KG1 (cell line): ENCODE measurements at regions not wholly inside any gene's neighbourhood (a gene's known extent, or its start where the extent isn't known, plus 50 kb on each side); places are given as distances from the start of the nearest gene placed in this dataset.

Experiments used
- DNase-seq: peaks from one replicate; lab custom pipeline; 2025; lab: John Stamatoyannopoulos, UW

DNA sequence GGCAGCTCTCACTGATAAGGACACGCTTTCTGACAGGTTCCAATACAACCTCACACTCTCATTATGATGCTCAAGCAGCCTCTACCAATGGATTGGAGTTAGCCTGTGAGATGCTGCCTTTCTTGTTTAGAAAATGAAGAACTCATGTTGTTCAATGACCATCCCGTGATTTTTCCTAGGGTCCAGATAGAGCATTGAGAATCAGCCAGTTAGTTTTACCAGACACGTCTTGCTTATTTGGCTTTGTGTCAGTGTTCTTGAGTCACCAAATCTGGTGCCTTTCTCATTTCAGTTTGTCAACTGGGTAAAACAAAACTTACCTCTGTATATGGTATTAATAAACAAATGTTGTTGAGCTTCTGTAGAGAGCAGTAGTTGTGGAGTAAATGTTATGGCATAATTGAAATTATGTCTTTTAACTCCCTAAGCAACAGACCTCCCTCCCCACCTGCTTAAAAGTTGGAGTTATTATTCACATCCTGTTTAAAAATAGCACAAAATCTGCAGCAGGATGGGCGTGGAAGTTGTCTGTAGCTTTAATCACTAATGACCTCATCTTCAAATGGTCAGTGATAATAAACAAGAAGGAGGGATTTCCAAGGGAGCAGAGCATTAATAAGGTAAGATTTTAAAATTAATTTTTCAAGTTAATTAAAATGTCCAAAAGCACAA lies 167.3 kb downstream of the HRH4 start:
- DNase-seq: no peak

DNA sequence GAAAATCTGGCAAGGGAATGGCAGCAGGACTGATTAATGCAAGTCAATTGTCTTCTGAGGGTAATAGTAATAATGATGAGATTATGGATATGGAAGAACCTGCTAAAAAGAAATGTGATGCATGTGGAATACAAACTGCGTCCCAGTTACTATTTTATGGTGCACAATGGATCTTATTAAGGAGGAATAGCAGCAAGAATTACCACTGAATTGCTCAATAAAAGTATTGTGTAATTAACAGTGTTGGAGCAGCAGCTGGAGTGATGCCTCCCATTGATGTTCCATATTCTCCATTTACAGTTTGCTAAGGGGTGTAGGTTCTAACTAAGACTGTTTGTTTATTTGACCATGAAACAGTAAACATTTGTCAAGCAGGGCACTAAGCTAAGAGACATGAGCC lies 167.9 kb downstream of the HRH4 start:
- DNase-seq: no peak

DNA sequence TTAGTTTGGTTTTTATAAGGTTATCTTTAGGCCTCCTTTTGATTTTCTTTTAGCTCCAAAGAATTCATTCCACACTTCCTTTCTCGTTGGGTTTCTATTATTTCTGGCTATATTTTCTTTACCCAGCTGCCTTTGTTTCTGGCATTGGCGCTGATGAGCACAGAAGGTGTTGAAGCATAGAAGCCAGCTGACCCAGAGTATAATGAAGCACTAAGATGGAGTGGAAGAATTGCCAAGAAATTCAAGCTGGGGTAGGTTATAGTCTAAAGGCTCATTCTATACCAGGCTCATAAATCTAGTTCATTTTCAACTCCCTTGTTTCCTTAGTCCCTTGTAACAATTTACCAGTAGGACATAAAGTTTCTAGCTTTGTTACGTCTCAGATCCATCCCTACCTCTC lies 169.5 kb downstream of the HRH4 start:
- no peak for DNase-seq

- no peak for DNase-seq
Measured at GRCh38 chr18:24630346-24630880, 170.0 kb downstream of the HRH4 start.

DNA sequence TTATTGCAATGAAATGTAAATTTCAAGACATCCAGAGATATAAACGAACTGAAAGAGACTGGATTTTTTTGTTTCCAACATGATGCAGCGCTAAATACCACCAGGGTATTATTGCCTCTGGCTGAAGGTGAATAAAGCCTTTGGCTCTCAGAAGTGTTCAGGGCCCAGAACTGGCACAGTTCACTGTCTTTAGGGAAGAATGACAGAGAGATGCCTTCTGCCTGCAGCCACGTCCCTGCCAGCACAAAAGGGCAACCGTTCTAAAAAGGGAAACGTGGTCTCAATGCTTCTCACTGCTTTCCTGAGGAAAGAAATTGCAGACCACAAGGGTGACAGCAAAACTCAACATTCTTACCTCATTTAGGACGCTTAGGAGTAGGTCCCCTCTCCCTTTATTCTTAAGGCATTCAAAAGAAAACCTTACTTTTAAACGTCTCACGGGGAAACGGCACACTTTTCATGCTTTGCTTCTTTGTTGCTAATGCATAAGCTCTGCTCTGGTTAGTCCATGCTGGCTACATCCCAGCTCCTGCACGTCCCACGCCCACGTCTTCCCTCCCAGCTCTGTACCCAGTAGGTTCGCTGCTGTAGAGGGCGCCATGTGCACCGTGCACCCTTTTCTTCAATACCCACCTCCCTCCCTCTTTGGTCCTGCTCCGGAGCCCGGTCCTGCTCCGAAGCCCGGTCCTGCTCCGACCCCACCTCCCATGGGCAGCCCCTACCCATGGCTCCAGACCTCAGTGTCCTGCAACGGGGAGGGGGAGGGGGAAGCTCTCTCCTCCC lies 171.0 kb downstream of the HRH4 start:
- no peak for DNase-seq

- no peak for DNase-seq
Measured at GRCh38 chr18:24632158-24632988, 171.9 kb downstream of the HRH4 start.

DNA sequence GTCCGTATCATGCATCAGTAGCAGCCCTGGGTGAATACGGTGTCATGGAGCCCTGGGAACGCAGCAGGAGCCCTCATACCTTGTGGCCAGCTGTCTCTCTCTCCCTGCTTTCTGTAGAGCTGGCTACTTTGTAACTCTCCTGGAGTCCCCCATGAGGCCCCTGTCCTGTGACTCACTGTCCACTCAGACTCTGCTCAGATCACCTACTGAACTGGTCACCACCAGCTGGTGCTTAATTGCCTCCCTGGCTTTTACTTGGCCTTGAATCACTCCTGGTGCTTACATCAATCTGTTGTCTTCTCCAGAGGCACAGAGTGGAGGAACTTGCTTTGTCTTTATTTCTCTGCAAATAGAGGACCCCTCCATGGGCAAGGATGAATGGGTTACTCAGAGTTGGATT lies 172.7 kb downstream of the HRH4 start:
- DNase-seq: no peak

GRCh38 chr18:24649571-24649970 lies 189.1 kb downstream of the HRH4 start:
- DNase-seq: no peak

DNA sequence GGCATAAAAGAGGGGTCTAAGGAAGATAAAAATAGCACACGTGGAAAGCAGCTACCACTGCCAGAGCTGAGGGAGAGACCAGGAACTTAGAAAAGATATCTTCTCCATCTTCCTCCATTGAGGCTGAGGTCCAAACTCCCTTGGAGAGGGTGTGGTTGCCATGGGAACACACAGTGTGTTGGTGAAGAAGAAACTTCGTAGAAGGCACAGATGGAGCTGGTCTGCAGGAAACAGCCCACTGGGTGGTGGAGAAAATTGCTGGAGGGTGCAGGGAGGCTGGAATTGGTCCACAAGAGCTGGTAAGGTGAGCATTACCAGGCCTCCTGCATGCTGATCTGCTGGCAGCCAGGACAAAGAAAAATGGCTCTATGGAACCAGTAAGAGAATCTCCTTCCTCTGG lies 191.0 kb downstream of the HRH4 start:
- DNase-seq: no peak

GRCh38 chr18:24656050-24656449 lies 195.6 kb downstream of the HRH4 start:
- DNase-seq: no peak

- DNase-seq: no peak
Measured at GRCh38 chr18:24656551-24657443, 196.4 kb downstream of the HRH4 start.

- no peak for DNase-seq
Measured at GRCh38 chr18:24657444-24657842, 197.0 kb downstream of the HRH4 start.

DNA sequence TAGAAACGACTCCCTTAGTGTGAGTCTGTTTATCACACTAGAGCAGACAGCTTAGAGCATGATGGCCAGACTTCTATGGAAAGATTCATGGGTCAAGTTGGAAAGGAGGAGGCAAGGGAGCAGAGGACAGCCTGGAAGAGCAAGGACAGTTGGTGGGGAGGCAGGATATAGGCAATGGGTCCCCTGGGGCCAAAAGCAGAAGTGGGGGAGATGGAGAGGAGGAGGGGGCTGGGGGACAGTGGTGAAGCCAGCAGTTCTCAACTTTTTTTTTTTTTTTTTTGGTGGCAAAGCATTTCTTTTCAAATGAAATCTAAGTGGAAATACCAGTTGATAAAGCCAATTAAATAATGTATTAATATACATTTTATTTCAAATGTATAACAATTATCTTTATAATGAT lies 197.9 kb downstream of the HRH4 start:
- no peak for DNase-seq

DNA sequence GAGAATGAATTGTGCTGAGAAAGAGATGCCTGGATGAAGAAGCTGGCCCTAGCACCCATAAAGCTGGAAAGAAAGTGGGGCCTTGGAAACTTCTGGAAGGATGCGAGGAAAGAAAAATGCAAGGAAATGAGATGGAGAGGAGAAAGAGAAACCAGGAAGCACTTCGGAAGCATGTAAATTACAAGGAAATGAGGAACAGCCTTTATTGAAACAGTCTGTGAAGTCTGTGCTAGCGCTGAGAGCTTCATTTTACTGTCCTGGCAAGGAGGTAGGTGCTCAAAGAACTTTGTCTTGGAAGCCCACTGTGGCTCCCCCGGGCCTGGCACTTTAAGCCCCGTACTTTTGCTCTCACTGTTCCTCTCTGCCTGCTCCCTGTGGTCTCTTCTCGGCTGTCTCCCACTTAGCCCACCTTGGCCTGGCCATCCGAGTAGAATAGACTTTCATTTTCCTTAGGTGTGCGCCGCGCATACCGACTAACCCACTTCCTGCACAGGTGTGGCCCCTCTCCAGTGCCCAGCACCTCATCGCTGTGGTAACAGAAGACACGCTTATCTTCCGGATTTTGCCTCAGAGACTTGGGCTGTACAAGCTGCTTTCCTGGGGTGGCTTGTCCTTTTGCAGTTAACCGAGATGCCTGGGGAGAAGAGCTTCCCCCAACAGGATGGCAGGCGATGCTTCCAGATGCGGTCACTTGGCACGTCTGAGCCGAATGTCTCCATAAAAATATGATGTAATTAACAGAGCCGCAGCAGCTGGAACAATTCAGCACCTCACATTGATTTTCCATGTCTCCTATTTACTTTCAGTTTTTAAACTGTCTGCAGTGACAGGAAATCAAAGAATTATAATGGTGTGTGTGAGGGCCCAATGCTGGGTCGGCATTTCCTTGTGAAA lies 199.6 kb downstream of the HRH4 start:
- DNase-seq: no peak

DNA sequence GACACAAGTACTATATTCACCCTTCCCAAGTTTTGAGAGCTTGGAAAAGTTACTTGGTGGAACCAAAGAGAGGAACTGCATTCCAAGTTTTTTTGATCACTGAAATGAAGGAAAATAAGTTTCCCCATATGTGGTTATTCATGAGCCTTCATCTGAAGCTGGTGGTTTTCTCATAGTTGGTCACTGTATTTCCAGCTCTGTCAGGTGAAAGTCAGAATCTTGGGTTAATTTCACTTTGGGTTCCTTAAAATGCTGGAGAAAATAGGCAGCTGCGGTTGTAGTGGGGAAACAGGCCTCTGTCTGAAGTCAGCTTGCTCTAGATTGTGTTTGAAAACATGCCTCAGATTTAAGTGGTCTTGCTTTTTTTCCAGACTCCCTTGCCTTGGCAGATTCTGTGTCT lies 200.5 kb downstream of the HRH4 start:
- no peak for DNase-seq

- no peak for DNase-seq
Measured at GRCh38 chr18:24662412-24662821, 202.0 kb downstream of the HRH4 start.

GRCh38 chr18:24663026-24663425 lies 202.6 kb downstream of the HRH4 start:
- no peak for DNase-seq

DNA sequence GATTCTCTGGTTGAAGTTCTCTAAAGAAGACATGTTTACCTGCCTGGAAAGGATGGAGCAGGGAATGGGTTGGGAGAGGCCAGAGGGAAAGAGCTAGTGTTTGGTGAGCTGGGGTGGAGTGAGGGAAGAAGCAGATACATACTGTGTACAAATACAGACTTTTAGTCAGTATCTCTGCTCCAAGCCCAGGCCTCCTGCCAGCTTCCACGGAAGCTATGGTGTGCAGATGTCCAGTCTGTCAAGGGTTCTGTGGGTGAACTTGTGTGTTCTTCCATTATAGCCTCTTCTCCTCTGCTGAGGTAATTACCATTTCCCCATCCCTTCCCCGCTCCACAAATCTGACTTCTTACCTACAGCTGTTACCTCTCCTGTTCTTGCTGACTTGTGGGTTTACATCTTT lies 208.6 kb downstream of the HRH4 start:
- no peak for DNase-seq

DNA sequence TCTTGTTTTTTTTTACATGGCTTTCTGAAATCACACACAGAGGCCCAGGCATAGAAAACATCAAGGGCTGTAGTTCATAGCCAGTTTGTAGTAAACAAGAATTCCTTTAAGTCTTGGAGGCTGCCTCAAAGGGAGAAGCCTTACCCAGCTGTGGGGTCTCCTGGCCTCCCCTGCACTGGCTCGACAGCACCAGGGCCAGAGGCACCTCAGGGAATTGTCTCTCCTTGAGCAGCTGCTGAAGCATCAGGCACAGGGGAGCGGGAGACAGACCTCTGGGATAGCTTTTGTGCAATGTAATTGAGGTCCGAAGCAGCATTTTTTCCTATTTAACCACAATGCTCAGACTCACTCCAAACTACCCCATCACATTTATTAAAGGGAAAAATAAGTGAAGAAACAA lies 209.1 kb downstream of the HRH4 start:
- no peak for DNase-seq

GRCh38 chr18:24672165-24672941 lies 211.9 kb downstream of the HRH4 start:
- no peak for DNase-seq
